Activated CD8-positive, alpha-beta T cell treated with anti-CD3 and anti-CD28 coated beads, Interleukin-2, amount 10 ng/mL, durations not matched to agents 7 days and 5 days (primary cell): ENCODE measurements at regions not wholly inside any gene's neighbourhood (a gene's known extent, or its start where the extent isn't known, plus 50 kb on each side); places are given as distances from the start of the nearest gene placed in this dataset.

Experiments
- ATAC-seq: fragments of 150-1000 bp; cut with Tn5 transposase; one replicate; pipeline ENCODE4 v1.10.0; 2021; ENCODE audit warnings: moderate library complexity
- CTCF ChIA-PET: fragments of 350-600 bp; sonication (Branson Sonifier 250); formaldehyde crosslinking; loops from one replicate; lab custom pipeline; 2021; ENCODE audit warnings: antibody characterized with exemption; lab: Charles Lee
- POLR2A ChIA-PET: fragments of 350-600 bp; sonication (Branson Sonifier 250); formaldehyde crosslinking; loops from one replicate; lab custom pipeline; 2021; ENCODE audit warnings: antibody characterized with exemption; lab: Charles Lee
- DNase-seq: peaks from one replicate; pipeline ENCODE4 v3.0.0-alpha.2; 2020
- H3K27ac Mint-ChIP-seq: one replicate; pipeline ENCODE4 v1.8.0; 2021; ENCODE audit warnings: mild to moderate bottlenecking, mixed read lengths
- H3K27me3 Mint-ChIP-seq: one replicate; pipeline ENCODE4 v1.8.0; 2021; ENCODE audit warnings: low read depth, mixed read lengths
- H3K36me3 Mint-ChIP-seq: one replicate; pipeline ENCODE4 v1.8.0; 2021; ENCODE audit warnings: low read depth, mixed read lengths
- H3K4me1 Mint-ChIP-seq: one replicate; pipeline ENCODE4 v1.8.0; 2021; ENCODE audit warnings: low read depth, mixed read lengths
- H3K4me3 Mint-ChIP-seq: one replicate; pipeline ENCODE4 v1.8.0; 2021; ENCODE audit warnings: mild to moderate bottlenecking, mixed read lengths
- H3K9me3 Mint-ChIP-seq: one replicate; pipeline ENCODE4 v1.8.0; 2022; ENCODE audit warnings: mixed read lengths; ENCODE audit not compliant: insufficient read depth

DNA sequence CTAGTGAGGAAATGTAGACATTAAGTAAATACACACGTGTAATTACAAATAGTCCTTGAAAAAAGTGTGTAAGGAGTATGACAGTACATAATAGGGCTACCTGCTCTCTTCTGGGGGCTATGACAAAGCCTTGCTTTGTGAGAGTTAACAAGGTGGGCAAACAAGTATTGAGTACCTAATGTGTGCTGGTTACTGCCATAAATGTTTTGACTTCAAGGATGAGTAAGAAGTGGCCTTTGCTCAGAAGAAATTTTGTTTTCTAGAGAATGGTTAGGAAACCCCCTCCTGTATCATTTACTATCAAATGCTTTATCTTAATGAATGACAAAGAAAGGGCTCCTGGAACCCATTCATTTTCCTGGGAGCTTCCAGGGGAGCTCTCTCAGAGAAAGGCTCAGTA lies 167.0 kb upstream of the CASK start:
- no peak for ATAC-seq
- Mint-ChIP-seq H3K27me3 (no peaks in the 10 kb centered on the region), H3K27ac (no peak overlapping the region), H3K4me3 (no peak overlapping the region), H3K4me1 (peaks cover 18% of the 10 kb centered on the region), H3K36me3 (peaks cover 5% of the 10 kb centered on the region), H3K9me3 (no peaks in the 10 kb centered on the region)
- ChIA-PET POLR2A (no interaction called here), CTCF (no interaction called here)
- DNase-seq = no peak

GRCh38 chrX:42089031-42089430 lies 165.7 kb upstream of the CASK start:
- H3K4me3 Mint-ChIP-seq = no peak overlapping the region
- peaks cover under 1% of the 10 kb centered on the region for H3K36me3 Mint-ChIP-seq
- H3K27me3 Mint-ChIP-seq = no peaks in the 10 kb centered on the region
- no peak for DNase-seq
- CTCF ChIA-PET = no interaction called here
- POLR2A ChIA-PET = no interaction called here
- peaks cover 13% of the 10 kb centered on the region for H3K4me1 Mint-ChIP-seq
- no peak for ATAC-seq
- H3K9me3 Mint-ChIP-seq = no peaks in the 10 kb centered on the region
- no peak overlapping the region for H3K27ac Mint-ChIP-seq

DNA sequence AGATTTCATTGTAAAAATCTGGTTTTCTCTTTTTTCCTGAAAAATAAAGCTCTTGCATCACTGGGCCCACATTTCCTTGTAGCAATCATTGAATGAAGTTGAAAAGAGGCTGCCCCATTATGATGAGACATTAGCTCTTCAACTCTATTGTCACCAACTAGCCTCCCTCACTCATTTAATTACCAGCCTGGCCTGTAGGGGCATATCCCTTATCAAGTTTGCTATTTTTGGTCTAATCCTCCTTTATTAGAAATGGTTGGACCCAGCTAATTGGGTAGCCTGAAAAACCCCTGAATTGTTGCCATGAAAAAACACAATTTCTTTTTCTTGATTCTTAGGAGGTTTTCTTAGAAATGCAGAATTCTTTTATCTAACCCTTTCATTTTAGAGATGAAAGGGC lies 164.6 kb upstream of the CASK start:
- ATAC-seq = no peak
- H3K4me3 Mint-ChIP-seq = no peak overlapping the region

DNA sequence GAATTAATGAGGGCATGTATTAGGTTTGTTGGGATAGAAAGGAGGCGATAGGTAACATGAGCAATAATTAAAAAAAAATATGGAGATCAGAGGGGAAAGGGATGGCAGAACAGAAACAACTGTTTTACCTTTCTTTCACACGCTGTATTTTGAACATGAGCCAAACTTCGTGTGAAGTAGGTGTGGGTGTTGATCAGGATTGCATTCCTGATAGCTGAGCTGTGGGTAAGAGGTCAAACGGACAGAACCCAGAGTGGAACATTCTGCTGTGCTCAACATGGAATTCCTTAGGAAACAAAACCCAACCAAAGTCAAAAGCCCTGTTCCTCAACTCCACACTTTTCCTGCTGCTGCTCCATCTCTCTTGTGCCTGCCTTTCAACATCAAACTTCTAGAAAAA lies 162.5 kb upstream of the CASK start:
- Mint-ChIP-seq H3K9me3 (no peaks in the 10 kb centered on the region), H3K4me3 (no peak overlapping the region), H3K4me1 (peaks cover 5% of the 10 kb centered on the region), H3K36me3 (no peaks in the 10 kb centered on the region), H3K27ac (no peak overlapping the region), H3K27me3 (no peaks in the 10 kb centered on the region)
- CTCF ChIA-PET = interaction anchor here (1.3 kb wide), 1 partner anchor 19 kb away, joined by 3 read pairs; no protein-coding TSS in a partner anchor
- ATAC-seq (no peak), DNase-seq (no peak)
- POLR2A ChIA-PET = no interaction called here

More for the DNA sequence above, 164.6 kb upstream of the CASK start:
- no peak for DNase-seq
- POLR2A ChIA-PET = no interaction called here
- Mint-ChIP-seq H3K36me3 (no peaks in the 10 kb centered on the region), H3K9me3 (no peaks in the 10 kb centered on the region), H3K27ac (no peak overlapping the region), H3K27me3 (no peaks in the 10 kb centered on the region), H3K4me1 (peaks cover 5% of the 10 kb centered on the region)
- CTCF ChIA-PET = no interaction called here

GRCh38 chrX:42079968-42080367 lies 156.6 kb upstream of the CASK start:
- H3K36me3 Mint-ChIP-seq = no peaks in the 10 kb centered on the region
- H3K4me1 Mint-ChIP-seq = peaks cover 10% of the 10 kb centered on the region
- H3K27ac Mint-ChIP-seq = no peak overlapping the region
- no peaks in the 10 kb centered on the region for H3K9me3 Mint-ChIP-seq
- ChIA-PET CTCF (no interaction called here), POLR2A (no interaction called here)
- H3K4me3 Mint-ChIP-seq = no peak overlapping the region
- no peak for DNase-seq
- no peaks in the 10 kb centered on the region for H3K27me3 Mint-ChIP-seq
- no peak for ATAC-seq

DNA sequence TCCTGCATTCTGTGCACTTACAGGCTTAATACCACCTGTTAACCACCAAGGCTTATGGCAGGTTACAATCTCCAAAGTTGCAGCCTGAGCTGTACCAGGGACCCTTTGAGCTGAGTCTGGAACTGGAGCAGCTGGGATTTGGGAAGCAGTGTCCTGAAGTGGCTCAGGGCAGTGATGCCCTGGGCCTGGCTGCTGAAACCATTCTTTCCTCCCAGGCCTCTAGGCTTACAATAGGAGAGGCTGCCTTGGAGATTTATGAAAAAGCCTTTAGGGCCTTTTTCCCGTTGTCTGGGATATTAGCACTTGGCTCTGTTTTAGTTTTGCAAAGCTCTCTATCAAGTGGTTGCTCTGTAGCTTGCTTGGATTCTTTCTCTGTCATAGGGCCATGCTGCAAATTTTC lies 154.3 kb upstream of the CASK start:
- ChIA-PET CTCF (no interaction called here), POLR2A (no interaction called here)
- Mint-ChIP-seq H3K9me3 (no peaks in the 10 kb centered on the region), H3K27ac (no peak overlapping the region), H3K4me1 (peaks cover 12% of the 10 kb centered on the region), H3K4me3 (no peak overlapping the region), H3K27me3 (no peaks in the 10 kb centered on the region), H3K36me3 (no peaks in the 10 kb centered on the region)
- ATAC-seq (no peak), DNase-seq (no peak)

DNA sequence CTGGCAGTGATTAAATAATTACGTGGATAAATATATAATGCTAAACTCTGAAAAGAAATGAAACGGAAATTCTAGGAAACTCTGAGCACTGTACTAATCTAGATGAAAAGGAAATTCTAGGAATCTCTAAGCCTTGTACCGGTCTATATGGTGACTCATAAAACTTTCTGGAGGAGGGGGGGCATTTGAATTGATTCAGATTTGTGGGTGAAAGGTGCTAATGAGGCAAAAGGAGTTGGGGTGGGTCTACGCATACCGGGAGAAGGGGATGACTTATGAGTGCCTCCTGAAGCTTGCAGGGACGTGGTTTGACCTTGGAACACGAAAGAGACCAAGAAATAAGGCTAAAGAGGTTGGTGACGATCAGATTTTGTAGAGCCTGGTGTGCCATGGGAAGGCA lies 151.7 kb upstream of the CASK start:
- no peak for ATAC-seq
- POLR2A ChIA-PET = no interaction called here

DNA sequence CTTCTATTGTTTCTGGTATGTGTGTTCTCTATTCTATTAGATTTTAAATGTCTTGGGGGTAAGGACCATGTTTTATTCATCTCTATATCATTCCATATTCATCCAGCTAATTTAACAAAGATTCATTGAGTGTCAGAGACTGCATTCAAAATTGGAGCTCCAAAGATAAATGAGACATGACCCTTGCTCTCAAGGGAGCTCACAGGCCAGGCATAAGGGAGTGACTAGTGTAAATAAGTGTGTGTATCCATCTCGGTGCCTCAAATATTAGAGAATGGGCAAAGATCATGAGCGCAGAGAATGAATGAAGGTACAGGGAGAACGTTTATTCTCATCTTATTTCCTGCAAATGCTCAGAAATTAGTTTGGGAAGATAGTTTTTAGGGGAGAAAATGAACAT lies 150.1 kb upstream of the CASK start:
- Mint-ChIP-seq H3K4me1 (peaks cover 12% of the 10 kb centered on the region), H3K36me3 (peaks cover 2% of the 10 kb centered on the region), H3K4me3 (no peak overlapping the region), H3K27me3 (no peaks in the 10 kb centered on the region), H3K9me3 (no peaks in the 10 kb centered on the region), H3K27ac (no peak overlapping the region)
- CTCF ChIA-PET = no interaction called here
- DNase-seq = no peak
- POLR2A ChIA-PET = no interaction called here
- ATAC-seq = no peak

More for the DNA sequence above, 151.7 kb upstream of the CASK start:
- Mint-ChIP-seq H3K9me3 (no peaks in the 10 kb centered on the region), H3K4me3 (no peak overlapping the region), H3K36me3 (peaks cover 2% of the 10 kb centered on the region), H3K27me3 (no peaks in the 10 kb centered on the region), H3K4me1 (peaks cover 12% of the 10 kb centered on the region), H3K27ac (no peak overlapping the region)
- no peak for DNase-seq
- CTCF ChIA-PET = interaction anchor here (1.0 kb wide), 1 partner anchor 151 kb away, joined by 3 read pairs; no protein-coding TSS in a partner anchor

DNA sequence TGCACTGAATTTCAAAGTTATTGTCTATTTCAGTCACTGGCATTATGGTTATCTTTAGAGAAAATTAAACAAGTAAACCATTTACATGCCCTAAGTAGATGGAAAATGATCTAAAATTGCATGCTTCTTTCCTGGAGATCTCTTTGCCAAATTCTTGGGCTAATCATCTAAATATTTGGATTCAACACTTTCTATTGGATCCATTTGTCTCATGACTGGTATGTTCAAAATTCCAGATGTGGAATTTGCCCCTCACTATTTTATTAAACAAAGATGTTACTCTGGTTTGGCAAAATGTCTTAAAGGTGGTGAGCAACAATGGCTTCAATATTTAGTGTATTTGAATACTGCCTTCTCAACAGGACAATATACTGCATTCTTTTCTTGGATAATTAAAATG lies 147.5 kb upstream of the CASK start:
- ChIA-PET POLR2A (no interaction called here), CTCF (no interaction called here)
- H3K36me3 Mint-ChIP-seq = peaks cover 2% of the 10 kb centered on the region
- no peak for ATAC-seq
- H3K27me3 Mint-ChIP-seq = no peaks in the 10 kb centered on the region
- H3K9me3 Mint-ChIP-seq = no peaks in the 10 kb centered on the region
- H3K4me1 Mint-ChIP-seq = peaks cover 8% of the 10 kb centered on the region
- H3K27ac Mint-ChIP-seq = no peak overlapping the region
- no peak for DNase-seq
- H3K4me3 Mint-ChIP-seq = no peak overlapping the region

GRCh38 chrX:42054256-42054655 lies 130.9 kb upstream of the CASK start:
- Mint-ChIP-seq H3K4me1 (peaks cover 3% of the 10 kb centered on the region), H3K4me3 (no peak overlapping the region), H3K9me3 (peaks cover 3% of the 10 kb centered on the region), H3K27ac (no peak overlapping the region), H3K27me3 (no peaks in the 10 kb centered on the region), H3K36me3 (no peaks in the 10 kb centered on the region)
- POLR2A ChIA-PET = no interaction called here
- DNase-seq (no peak), ATAC-seq (no peak)
- CTCF ChIA-PET = no interaction called here

- Mint-ChIP-seq H3K27ac (no peak overlapping the region), H3K9me3 (peaks cover 3% of the 10 kb centered on the region), H3K27me3 (no peaks in the 10 kb centered on the region), H3K4me3 (no peak overlapping the region), H3K4me1 (peaks cover 3% of the 10 kb centered on the region), H3K36me3 (no peaks in the 10 kb centered on the region)
- CTCF ChIA-PET = no interaction called here
- DNase-seq = no peak
- POLR2A ChIA-PET = no interaction called here
- ATAC-seq = no peak
Observed at GRCh38 chrX:42050345-42050744, 127.0 kb upstream of the CASK start.

DNA sequence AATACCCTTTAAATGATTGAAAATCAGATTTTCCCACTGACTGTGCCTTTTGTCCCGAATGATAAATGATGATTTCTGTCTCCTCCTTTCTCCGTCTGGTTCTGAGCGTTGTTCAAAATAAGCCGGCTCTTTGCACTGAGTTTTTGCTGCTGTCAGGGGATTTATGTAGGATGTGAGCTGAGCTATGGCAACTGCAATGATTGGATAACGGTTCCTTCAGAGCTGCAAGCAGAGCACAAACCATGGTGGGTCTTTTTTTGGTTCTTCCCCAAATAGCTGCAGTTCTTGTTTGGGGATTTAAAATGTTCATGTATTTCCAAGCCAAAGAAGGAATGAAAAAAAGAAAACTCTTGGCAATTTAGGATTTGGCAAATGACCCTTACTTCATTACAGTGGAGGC lies 124.5 kb upstream of the CASK start:
- CTCF ChIA-PET = no interaction called here
- Mint-ChIP-seq H3K4me3 (no peak overlapping the region), H3K27ac (no peak overlapping the region), H3K4me1 (no peaks in the 10 kb centered on the region), H3K36me3 (no peaks in the 10 kb centered on the region), H3K9me3 (peaks cover 3% of the 10 kb centered on the region), H3K27me3 (no peaks in the 10 kb centered on the region)
- ATAC-seq = no peak
- DNase-seq = no peak
- POLR2A ChIA-PET = no interaction called here

- peaks cover 5% of the 10 kb centered on the region for H3K36me3 Mint-ChIP-seq
- DNase-seq (no peak), ATAC-seq (no peak)
- no peaks in the 10 kb centered on the region for H3K9me3 Mint-ChIP-seq
- CTCF ChIA-PET = no interaction called here
- no peak overlapping the region for H3K27ac Mint-ChIP-seq
- no peaks in the 10 kb centered on the region for H3K4me1 Mint-ChIP-seq
- POLR2A ChIA-PET = no interaction called here
- H3K27me3 Mint-ChIP-seq = no peaks in the 10 kb centered on the region
- H3K4me3 Mint-ChIP-seq = no peak overlapping the region
Observed at GRCh38 chrX:42028109-42028508, 104.8 kb upstream of the CASK start.
